H9 (cell line): ENCODE measurements at regions not wholly inside any gene's neighbourhood (a gene's known extent, or its start where the extent isn't known, plus 50 kb on each side); places are given as distances from the start of the nearest gene placed in this dataset.

Experiments
- DNase-seq: peaks from one replicate; pipeline ENCODE4 v3.0.0-alpha.2; 2017
- H2AFZ ChIP-seq: one replicate; pipeline ENCODE4 v1.6.1; 2013; ENCODE audit warnings: mild to moderate bottlenecking, low read length, control low read depth, moderate library complexity
- H2AK5ac ChIP-seq: 2 replicates; pipeline ENCODE4 v1.6.1; 2013; ENCODE audit warnings: low read length, control low read depth, mixed read lengths; ENCODE audit not compliant: insufficient read length
- H2BK120ac ChIP-seq: one replicate; pipeline ENCODE4 v1.6.1; 2013; ENCODE audit warnings: low read depth, mild to moderate bottlenecking, low read length, control low read depth, inconsistent platforms; ENCODE audit not compliant: poor library complexity, severe bottlenecking
- H2BK12ac ChIP-seq: 2 replicates; pipeline ENCODE4 v1.6.1; 2013; ENCODE audit warnings: low read length, control low read depth, mixed read lengths, low read depth; ENCODE audit not compliant: insufficient read length
- H2BK15ac ChIP-seq: 2 replicates; pipeline ENCODE4 v1.6.1; 2013; ENCODE audit warnings: low read depth, low read length, control low read depth
- H2BK20ac ChIP-seq: one replicate; pipeline ENCODE4 v1.6.1; 2013; ENCODE audit warnings: low read depth, mild to moderate bottlenecking, low read length, control low read depth, inconsistent platforms; ENCODE audit not compliant: poor library complexity, severe bottlenecking
- H2BK5ac ChIP-seq: 2 replicates; pipeline ENCODE4 v1.6.1; 2013; ENCODE audit warnings: low read length, control low read depth, mixed read lengths; ENCODE audit not compliant: insufficient read length
- H3K14ac ChIP-seq: 2 replicates; pipeline ENCODE4 v1.6.1; 2013; ENCODE audit warnings: low read length, control low read depth; ENCODE audit not compliant: insufficient read depth
- H3K18ac ChIP-seq: 2 replicates; pipeline ENCODE4 v1.6.1; 2013; ENCODE audit warnings: low read depth, mild to moderate bottlenecking, mixed read lengths, low read length, control low read depth; ENCODE audit not compliant: insufficient read length
- H3K23ac ChIP-seq: 2 replicates; pipeline ENCODE4 v1.6.1; 2013; ENCODE audit warnings: low read length, control low read depth, mixed read lengths, low read depth; ENCODE audit not compliant: insufficient read length
- H3K23me2 ChIP-seq: 2 replicates; pipeline ENCODE4 v1.6.1; 2013; ENCODE audit warnings: low read depth, mild to moderate bottlenecking, mixed read lengths, low read length, control low read depth; ENCODE audit not compliant: insufficient read length, poor library complexity, severe bottlenecking
- H3K27ac ChIP-seq: 2 replicates; pipeline ENCODE4 v1.5.1; 2013; ENCODE audit warnings: low read length, control low read depth, mixed read lengths, low read depth; ENCODE audit not compliant: insufficient read length
- H3K27me3 ChIP-seq: 2 replicates; pipeline ENCODE4 v1.6.1; 2013; ENCODE audit warnings: low read length, control low read depth, inconsistent platforms; ENCODE audit not compliant: insufficient read depth
- H3K4ac ChIP-seq: 2 replicates; pipeline ENCODE4 v1.6.1; 2013; ENCODE audit warnings: low read depth, mild to moderate bottlenecking, control low read depth, inconsistent platforms, low read length, moderate library complexity
- H3K4me1 ChIP-seq: 2 replicates; pipeline ENCODE4 v1.6.1; 2013; ENCODE audit warnings: low read length, control low read depth, inconsistent platforms; ENCODE audit not compliant: insufficient read depth
- H3K4me2 ChIP-seq: 2 replicates; pipeline ENCODE4 v1.6.1; 2013; ENCODE audit warnings: low read length, control low read depth, mixed read lengths; ENCODE audit not compliant: insufficient read length, insufficient read depth
- H3K56ac ChIP-seq: 2 replicates; pipeline ENCODE4 v1.6.1; 2013; ENCODE audit warnings: low read depth, mild to moderate bottlenecking, mixed read lengths, low read length, control low read depth; ENCODE audit not compliant: insufficient read length
- H3K79me1 ChIP-seq: 2 replicates; pipeline ENCODE4 v1.6.1; 2013; ENCODE audit warnings: low read depth, mild to moderate bottlenecking, moderate library complexity, low read length, control low read depth, inconsistent platforms; ENCODE audit not compliant: insufficient read depth, poor library complexity, severe bottlenecking
- H3K79me2 ChIP-seq: 2 replicates; pipeline ENCODE4 v1.6.1; 2013; ENCODE audit warnings: low read length, control low read depth, inconsistent platforms; ENCODE audit not compliant: insufficient read depth
- H3K9ac ChIP-seq: 2 replicates; pipeline ENCODE4 v1.6.1; 2013; ENCODE audit warnings: low read length, control low read depth, mixed read lengths; ENCODE audit not compliant: insufficient read length; ENCODE audit errors: extremely low read depth
- H3K9me3 ChIP-seq: one replicate; pipeline ENCODE4 v1.6.1; 2013; ENCODE audit warnings: low read depth, low read length, inconsistent platforms; ENCODE audit not compliant: control insufficient read depth
- H3T11ph ChIP-seq: one replicate; pipeline ENCODE4 v1.6.1; 2013; ENCODE audit warnings: mild to moderate bottlenecking, low read length, control low read depth, inconsistent platforms
- H4K20me1 ChIP-seq: one replicate; pipeline ENCODE4 v1.6.1; 2013; ENCODE audit not compliant: control insufficient read depth, insufficient read length, insufficient read depth
- H4K5ac ChIP-seq: 2 replicates; pipeline ENCODE4 v1.6.1; 2013; ENCODE audit warnings: low read depth, mild to moderate bottlenecking, mixed read lengths, low read length, control low read depth; ENCODE audit not compliant: insufficient read length
- H4K8ac ChIP-seq: replicated peaks from 2 replicates; pipeline ENCODE4 v1.6.1; 2013; ENCODE audit warnings: low read length, control low read depth, mixed read lengths, low read depth; ENCODE audit not compliant: insufficient read length
- H4K91ac ChIP-seq: 2 replicates; pipeline ENCODE4 v1.6.1; 2013; ENCODE audit warnings: low read depth, mild to moderate bottlenecking, moderate library complexity, mixed read lengths, low read length, control low read depth; ENCODE audit not compliant: insufficient read length
- H3K27ac Mint-ChIP-seq, 3 experiments: 2 replicates in 2 of 3; 3 replicates in 1 of 3; pipeline ENCODE4 v1.8.0; 2020 to 2021; ENCODE audit warnings: mixed read lengths in 3 of 3, mild to moderate bottlenecking in 1 of 3, moderate library complexity in 1 of 3
- H3K27me3 Mint-ChIP-seq: 2 replicates; pipeline ENCODE4 v1.8.0; 2021; ENCODE audit warnings: low read depth, mild to moderate bottlenecking, moderate library complexity, mixed read lengths
- H3K36me3 Mint-ChIP-seq, 3 experiments: 2 replicates in 2 of 3; 3 replicates in 1 of 3; pipeline ENCODE4 v1.8.0; 2020 to 2021; ENCODE audit warnings: low read depth in 3 of 3, mixed read lengths in 3 of 3; ENCODE audit not compliant: insufficient read depth in 1 of 3
- H3K4me1 Mint-ChIP-seq, 2 experiments: 2 replicates each; pipeline ENCODE4 v1.8.0; 2020; ENCODE audit warnings: mixed read lengths in 2 of 2
- H3K4me3 Mint-ChIP-seq, 2 experiments: 2 replicates in 1 of 2; 3 replicates in 1 of 2; pipeline ENCODE4 v1.8.0; 2020 to 2021; ENCODE audit warnings: mild to moderate bottlenecking in 2 of 2, mixed read lengths in 2 of 2, moderate library complexity in 1 of 2
- H3K9me3 Mint-ChIP-seq, 2 experiments: 2 replicates in 1 of 2; 3 replicates in 1 of 2; pipeline ENCODE4 v1.8.0; 2020; ENCODE audit warnings: mild to moderate bottlenecking in 2 of 2, mixed read lengths in 2 of 2, moderate library complexity in 1 of 2
- WGBS: extraction: QIAGEN DNeasy Blood & Tissue Kit; methylation state at CpG from one replicate; pipeline ENCODE4 v1.1.7; 2013; ENCODE audit warnings: missing lambda C conversion rate, low lambda C conversion rate, mixed read lengths; ENCODE audit not compliant: insufficient read length; ENCODE audit errors: extremely low coverage; 5-methylcytosine and 5-hydroxymethylcytosine counted together
- TF ChIP-seq, protein P1 (sequence below): fragments of 200-600 bp; sonication (generic); conservative IDR thresholded peaks from 3 replicates; pipeline ENCODE4 v1.8.0; 2021; ENCODE audit warnings: antibody characterized with exemption, mild to moderate bottlenecking

DNA sequence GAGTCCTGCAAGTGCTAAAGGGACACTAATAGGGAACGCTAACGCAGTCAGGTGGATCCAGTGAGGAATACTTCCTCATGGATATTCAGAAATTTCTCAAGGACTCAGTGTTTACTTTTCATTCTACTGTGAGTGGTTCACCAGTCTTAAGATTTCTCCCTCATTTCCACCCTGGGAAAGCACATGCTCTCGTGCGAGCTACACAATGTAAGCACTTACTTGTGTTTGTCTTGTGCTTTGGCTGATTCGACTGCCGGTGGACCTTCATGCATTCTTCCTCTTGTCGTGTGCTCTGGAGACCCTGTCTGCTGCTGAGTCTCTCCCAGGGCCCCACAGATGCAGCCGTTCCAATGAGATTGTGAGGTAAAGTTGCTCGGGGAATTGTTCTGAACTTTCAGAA, 180.1 kb downstream of the NUFIP1 start:
- H3K36me3 Mint-ChIP-seq, result no peaks in the 10 kb centered on the region
- no peak overlapping the region for H3K4me3 Mint-ChIP-seq
- DNase-seq, result no peak
- Histone ChIP-seq H2BK20ac (no peak overlapping the region), H2BK15ac (no peak overlapping the region), H3K79me1 (no peaks in the 10 kb centered on the region), H4K20me1 (no peaks in the 10 kb centered on the region), H3K9me3 (no peaks in the 10 kb centered on the region), H2AFZ (no peak overlapping the region), H4K5ac (no peak overlapping the region), H3K23me2 (no peaks in the 10 kb centered on the region), H3T11ph (no peak overlapping the region), H3K4ac (no peak overlapping the region), H2BK5ac (no peak overlapping the region), H4K91ac (no peak overlapping the region), H3K56ac (no peak overlapping the region), H3K4me1 (no peaks in the 10 kb centered on the region), H3K9ac (no peak overlapping the region), H3K27ac (no peak overlapping the region), H3K79me2 (no peaks in the 10 kb centered on the region), H4K8ac (no peak overlapping the region), H3K14ac (no peak overlapping the region), H2BK120ac (no peak overlapping the region), H3K18ac (no peak overlapping the region), H2BK12ac (no peak overlapping the region), H2AK5ac (no peak overlapping the region), H3K4me2 (no peak overlapping the region), H3K23ac (no peak overlapping the region), H3K27me3 (no peaks in the 10 kb centered on the region)
- no peaks in the 10 kb centered on the region for H3K9me3 Mint-ChIP-seq
- H3K4me1 Mint-ChIP-seq, result no peaks in the 10 kb centered on the region
- no peak overlapping the region for H3K27ac Mint-ChIP-seq
- TF ChIP-seq, protein P1, sequence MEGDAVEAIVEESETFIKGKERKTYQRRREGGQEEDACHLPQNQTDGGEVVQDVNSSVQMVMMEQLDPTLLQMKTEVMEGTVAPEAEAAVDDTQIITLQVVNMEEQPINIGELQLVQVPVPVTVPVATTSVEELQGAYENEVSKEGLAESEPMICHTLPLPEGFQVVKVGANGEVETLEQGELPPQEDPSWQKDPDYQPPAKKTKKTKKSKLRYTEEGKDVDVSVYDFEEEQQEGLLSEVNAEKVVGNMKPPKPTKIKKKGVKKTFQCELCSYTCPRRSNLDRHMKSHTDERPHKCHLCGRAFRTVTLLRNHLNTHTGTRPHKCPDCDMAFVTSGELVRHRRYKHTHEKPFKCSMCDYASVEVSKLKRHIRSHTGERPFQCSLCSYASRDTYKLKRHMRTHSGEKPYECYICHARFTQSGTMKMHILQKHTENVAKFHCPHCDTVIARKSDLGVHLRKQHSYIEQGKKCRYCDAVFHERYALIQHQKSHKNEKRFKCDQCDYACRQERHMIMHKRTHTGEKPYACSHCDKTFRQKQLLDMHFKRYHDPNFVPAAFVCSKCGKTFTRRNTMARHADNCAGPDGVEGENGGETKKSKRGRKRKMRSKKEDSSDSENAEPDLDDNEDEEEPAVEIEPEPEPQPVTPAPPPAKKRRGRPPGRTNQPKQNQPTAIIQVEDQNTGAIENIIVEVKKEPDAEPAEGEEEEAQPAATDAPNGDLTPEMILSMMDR, result no peak
- no CpG with 5 or more reads among the region's 9 CpGs for WGBS
- no peaks in the 10 kb centered on the region for H3K27me3 Mint-ChIP-seq
